ENCODE measurements at regions not wholly inside any gene's neighbourhood (a gene's known extent, or its start where the extent isn't known, plus 50 kb on each side); places are given as distances from the start of the nearest gene placed in this dataset.

DNA sequence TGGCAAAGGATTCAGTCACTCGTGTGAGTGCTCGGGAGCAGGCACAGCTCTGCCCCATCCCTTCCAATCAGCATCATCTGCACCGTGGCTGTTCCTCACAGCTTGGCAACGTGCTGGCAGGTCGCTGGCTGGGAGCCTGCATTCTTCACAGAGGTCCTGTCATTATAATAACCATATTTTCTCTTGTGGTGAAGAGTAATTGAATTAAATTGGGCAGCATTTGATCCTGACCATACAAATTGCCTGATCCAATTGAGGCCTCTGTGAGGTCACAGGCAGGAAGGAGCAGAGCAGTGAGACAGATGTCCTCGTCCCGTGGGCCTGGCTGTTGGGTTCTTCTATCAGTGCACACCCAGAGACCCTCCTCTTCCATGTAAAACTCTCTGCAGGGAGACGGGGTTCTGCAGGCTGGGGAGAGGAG is 407.8 kb downstream of the COG6 start:
- H3K4me1 ChIP-seq = no peaks in the 10 kb centered on the region
- H3K27ac ChIP-seq = no peak overlapping the region
- H3K36me3 ChIP-seq = no peaks in the 10 kb centered on the region
- intact Hi-C loops (cut with DNase I; ENCODE audit: low total_unique reads) = no loop called here
- no peak overlapping the region for H3K4me3 ChIP-seq
- no peak for DNase-seq
- no peaks in the 10 kb centered on the region for H3K27me3 ChIP-seq (replicated peaks in 1 of 7)
- H3K9me3 ChIP-seq = no peaks in the 10 kb centered on the region
- no peak for TF ChIP-seq POLR2A (IDR thresholded peaks at IDR 0.05)
- TF ChIP-seq POLR2AphosphoS5 (IDR thresholded peaks at IDR 0.05) = no peak
- 69 to 86% (median 83%) methylated on average over 8 of the region's 8 CpGs for WGBS, 5 donors

DNA sequence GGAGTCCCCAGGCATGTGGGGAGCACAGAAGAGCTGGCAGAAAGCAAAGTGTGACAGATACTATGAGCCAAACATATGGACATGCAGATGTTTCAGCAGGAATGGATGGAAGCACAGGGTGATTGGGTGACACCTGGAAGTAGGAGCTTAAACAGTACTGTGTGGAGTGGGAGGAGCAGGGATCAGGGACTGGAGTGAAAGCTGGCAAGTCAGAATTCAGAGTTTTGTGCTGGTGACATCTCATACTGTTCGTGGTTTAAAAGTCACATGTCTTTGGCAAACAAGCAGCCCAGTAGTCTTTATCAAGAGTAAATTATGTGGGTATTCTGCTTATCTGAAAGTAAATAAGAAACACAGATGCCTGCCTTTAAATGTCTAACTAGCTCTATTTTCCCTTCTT is 408.2 kb downstream of the COG6 start:
- Histone ChIP-seq H3K4me3 (no peak overlapping the region), H3K27ac (no peak overlapping the region), H3K27me3 (replicated peaks in 1 of 7) (no peaks in the 10 kb centered on the region), H3K9me3 (no peaks in the 10 kb centered on the region), H3K4me1 (no peaks in the 10 kb centered on the region), H3K36me3 (no peaks in the 10 kb centered on the region)
- WGBS, 5 donors = 46 to 92% (median 74%) methylated on average over 1 of the region's 1 CpG
- intact Hi-C loops (cut with DNase I; ENCODE audit: low total_unique reads) = no loop called here
- TF ChIP-seq POLR2A (IDR thresholded peaks at IDR 0.05) = no peak
- TF ChIP-seq POLR2AphosphoS5 (IDR thresholded peaks at IDR 0.05) = no peak
- no peak for TF ChIP-seq CTCF (IDR thresholded peaks at IDR 0.05 in 8 of 11, conservative IDR thresholded peaks at IDR 0.05 in 3 of 11)
- DNase-seq = no peak

DNA sequence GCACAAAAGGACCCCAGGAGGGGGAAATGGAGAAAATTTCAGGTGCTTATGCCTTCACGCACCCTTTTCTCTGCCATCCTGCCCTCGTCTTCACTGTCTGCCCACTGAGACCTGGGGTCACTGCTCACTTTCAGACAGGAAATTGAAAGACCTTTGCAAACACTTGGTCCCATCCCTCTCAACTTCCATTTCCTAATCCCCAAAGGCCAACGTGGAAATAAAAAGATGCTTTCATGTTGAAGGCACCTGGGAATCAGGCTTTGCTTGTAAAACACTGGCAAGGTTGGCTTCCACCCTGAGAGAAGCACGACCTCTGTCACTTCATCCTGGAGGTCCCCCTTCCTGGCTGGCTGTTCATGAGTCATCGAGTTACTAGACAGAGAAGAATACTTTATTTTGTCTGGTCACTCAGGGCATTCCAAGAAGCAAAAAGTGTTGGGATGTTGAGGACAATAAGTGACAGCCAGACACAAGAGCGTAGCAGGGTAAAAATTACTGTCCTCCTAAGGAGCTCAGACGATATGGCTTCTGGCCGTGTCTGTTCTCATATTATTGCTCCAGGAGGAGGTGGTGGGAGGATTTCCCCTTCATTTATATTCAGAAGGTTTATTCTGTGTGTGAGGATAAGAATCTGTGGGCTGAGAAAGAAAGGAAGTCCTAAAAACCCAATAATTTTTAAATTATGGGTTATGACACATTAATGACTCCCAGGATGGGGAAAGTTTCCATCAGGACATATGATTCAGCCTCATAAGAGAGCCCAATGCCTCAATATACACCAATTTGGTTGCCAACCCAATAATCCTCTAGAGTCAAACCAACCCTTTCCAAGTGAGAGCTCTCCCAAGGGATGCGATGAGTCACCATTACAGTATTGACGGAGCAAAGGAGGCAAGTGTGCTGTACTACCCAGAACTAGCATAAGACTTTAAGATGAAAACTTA is 409.0 kb downstream of the COG6 start:
- 72 to 78% (median 75%) methylated on average over 9 to 10 of the region's 10 CpGs for WGBS, 5 donors
- no peaks in the 10 kb centered on the region for H3K27me3 ChIP-seq (replicated peaks in 1 of 7)
- TF ChIP-seq POLR2A (IDR thresholded peaks at IDR 0.05) = no peak
- no peak for TF ChIP-seq CTCF (IDR thresholded peaks at IDR 0.05 in 8 of 11, conservative IDR thresholded peaks at IDR 0.05 in 3 of 11)
- no peak for TF ChIP-seq POLR2AphosphoS5 (IDR thresholded peaks at IDR 0.05)
- peaks cover 0 to 6% (median 5%) of the 10 kb centered on the region in 6 donors for H3K4me1 ChIP-seq
- no peak overlapping the region for H3K27ac ChIP-seq
- no peaks in the 10 kb centered on the region for H3K9me3 ChIP-seq
- intact Hi-C loops (cut with DNase I; ENCODE audit: low total_unique reads) = no loop called here
- DNase-seq = no peak
- no peak overlapping the region for H3K4me3 ChIP-seq
- no peaks in the 10 kb centered on the region for H3K36me3 ChIP-seq

DNA sequence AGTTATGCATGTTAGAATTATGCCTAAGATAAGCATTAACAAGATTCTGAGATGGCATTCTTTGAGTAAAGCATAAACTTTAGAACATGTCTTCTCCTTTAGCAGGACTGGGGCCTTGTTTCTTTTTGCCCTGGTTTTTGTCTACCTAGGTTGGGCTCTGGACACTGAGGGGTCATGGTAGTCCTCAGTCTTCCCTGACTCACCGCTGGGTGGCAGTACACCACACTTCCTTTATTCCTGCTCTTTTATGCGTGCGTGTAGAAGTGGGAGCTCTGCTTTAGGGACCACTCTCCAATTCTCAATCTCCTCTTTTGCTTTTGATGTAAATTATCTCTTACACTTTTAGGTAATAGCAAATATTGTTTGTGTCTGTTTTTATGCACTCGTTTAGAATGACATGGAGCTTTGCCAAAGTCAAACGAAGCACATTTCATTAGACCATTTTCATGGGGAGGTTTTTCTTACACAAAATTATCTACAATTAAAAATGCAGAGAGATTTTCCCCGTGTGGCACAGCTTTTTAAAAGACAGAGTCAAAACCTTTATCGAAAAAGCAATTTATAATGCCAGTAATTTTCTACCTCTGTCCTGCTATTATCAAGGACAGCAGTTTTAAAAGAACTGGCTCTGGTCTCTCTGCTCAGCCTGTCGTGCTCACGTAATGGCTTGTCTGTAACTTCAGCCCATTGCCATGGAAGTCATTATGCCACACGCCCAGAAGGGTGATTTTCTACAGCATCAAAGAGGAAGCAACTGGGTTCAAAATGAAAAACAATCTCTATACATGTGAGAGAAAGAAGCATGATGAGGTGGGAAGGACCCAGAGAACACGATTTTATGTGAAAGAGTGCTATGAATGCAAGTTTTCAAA is 413.9 kb downstream of the COG6 start:
- no peak for TF ChIP-seq POLR2A (IDR thresholded peaks at IDR 0.05)
- peak; percentile 72 to 93 (median 87) for TF ChIP-seq CTCF (IDR thresholded peaks at IDR 0.05 in 8 of 11, conservative IDR thresholded peaks at IDR 0.05 in 3 of 11)
- peak in 1 of 3 donors; percentile 43 for TF ChIP-seq POLR2AphosphoS5 (IDR thresholded peaks at IDR 0.05)

More for the DNA sequence above, 413.9 kb downstream of the COG6 start:
- peaks cover 0 to 19% (median 8%) of the 10 kb centered on the region in 6 donors for H3K4me1 ChIP-seq
- peak overlapping the region in 2 of 8 donors; percentile 6 to 35 for H3K27ac ChIP-seq
- peak; percentile 85 for DNase-seq
- no peaks in the 10 kb centered on the region for H3K36me3 ChIP-seq
- no peaks in the 10 kb centered on the region for H3K27me3 ChIP-seq (replicated peaks in 1 of 7)
- H3K4me3 ChIP-seq = no peak overlapping the region
- no peaks in the 10 kb centered on the region for H3K9me3 ChIP-seq
- intact Hi-C loops (cut with DNase I; ENCODE audit: low total_unique reads) = loop anchor here (5.0 kb wide), 1 partner anchor 613 kb away; no protein-coding TSS in a partner anchor
- 30 to 39% (median 35%) methylated on average over 11 of the region's 11 CpGs for WGBS, 5 donors
